Trophoblast cell (in vitro differentiated cells and primary cell): ENCODE measurements at regions not wholly inside any gene's neighbourhood (a gene's known extent, or its start where the extent isn't known, plus 50 kb on each side); places are given as distances from the start of the nearest gene placed in this dataset.
A peak's percentile ranks its signal among the peaks of the same experiment; 100 is the strongest.
"Not testable (repeated sequence)": the region's sequence is repeated elsewhere in the genome, so short reads cannot be mapped to it uniquely, and the experiment has no call there.

Experiments
- DNase-seq, 2 donors: peaks; one replicate each; pipeline ENCODE4 v3.0.0-alpha.2; 2016
- H2AFZ ChIP-seq: 2 replicates; pipeline ENCODE4 v1.6.1; 2013; ENCODE audit warnings: low read length, moderate library complexity, mild to moderate bottlenecking; ENCODE audit not compliant: insufficient read depth, poor library complexity
- H2AK5ac ChIP-seq: 2 replicates; pipeline ENCODE4 v1.6.1; 2013; ENCODE audit warnings: mild to moderate bottlenecking, low read length
- H2BK120ac ChIP-seq: 2 replicates; pipeline ENCODE4 v1.6.1; 2013; ENCODE audit warnings: low read length, mild to moderate bottlenecking, moderate library complexity; ENCODE audit not compliant: insufficient read depth, poor library complexity
- H2BK12ac ChIP-seq: 2 replicates; pipeline ENCODE4 v1.6.1; 2013; ENCODE audit warnings: mild to moderate bottlenecking, low read length, moderate library complexity
- H2BK5ac ChIP-seq: 2 replicates; pipeline ENCODE4 v1.6.1; 2013; ENCODE audit warnings: low read length, low read depth, moderate library complexity, mild to moderate bottlenecking; ENCODE audit not compliant: poor library complexity
- H3K14ac ChIP-seq: 2 replicates; pipeline ENCODE4 v1.6.1; 2013; ENCODE audit warnings: mild to moderate bottlenecking, low read length
- H3K18ac ChIP-seq: 2 replicates; pipeline ENCODE4 v1.6.1; 2013; ENCODE audit warnings: mild to moderate bottlenecking, low read length
- H3K23ac ChIP-seq: 2 replicates; pipeline ENCODE4 v1.6.1; 2013; ENCODE audit warnings: low read length
- H3K27ac ChIP-seq: 2 replicates; pipeline ENCODE4 v1.5.1; 2013; ENCODE audit warnings: low read depth, mild to moderate bottlenecking, inconsistent platforms, low read length, moderate library complexity
- H3K27me3 ChIP-seq: 2 replicates; pipeline ENCODE4 v1.6.1; 2013; ENCODE audit warnings: inconsistent platforms, mild to moderate bottlenecking, low read length, moderate library complexity; ENCODE audit not compliant: insufficient read depth
- H3K36me3 ChIP-seq, 2 experiments: 1 replicate in 1 of 2; 2 replicates in 1 of 2; pipeline ENCODE4 v1.6.1; 2013; ENCODE audit warnings: low read length in 2 of 2, mild to moderate bottlenecking in 2 of 2, moderate library complexity in 1 of 2; ENCODE audit not compliant: insufficient read depth in 2 of 2, control insufficient read depth in 1 of 2
- H3K4ac ChIP-seq: 2 replicates; pipeline ENCODE4 v1.6.1; 2013; ENCODE audit warnings: low read depth, mild to moderate bottlenecking, low read length, moderate library complexity
- H3K4me1 ChIP-seq, 2 experiments: 1 replicate in 1 of 2; 2 replicates in 1 of 2; pipeline ENCODE4 v1.6.1; 2013; ENCODE audit warnings: low read length in 2 of 2, mild to moderate bottlenecking in 2 of 2, moderate library complexity in 1 of 2; ENCODE audit not compliant: insufficient read depth in 2 of 2, control insufficient read depth in 1 of 2
- H3K4me2 ChIP-seq: 2 replicates; pipeline ENCODE4 v1.6.1; 2013; ENCODE audit warnings: inconsistent platforms, mild to moderate bottlenecking, low read length, moderate library complexity
- H3K4me3 ChIP-seq: 2 replicates; pipeline ENCODE4 v1.5.1; 2013; ENCODE audit warnings: mild to moderate bottlenecking, low read depth, low read length, inconsistent platforms
- H3K79me1 ChIP-seq: one replicate; pipeline ENCODE4 v1.6.1; 2013; ENCODE audit warnings: low read length
- H3K79me2 ChIP-seq: 2 replicates; pipeline ENCODE4 v1.6.1; 2013; ENCODE audit warnings: low read length, mild to moderate bottlenecking; ENCODE audit not compliant: control insufficient read depth, insufficient read depth, poor library complexity
- H3K9ac ChIP-seq: 2 replicates; pipeline ENCODE4 v1.6.1; 2013; ENCODE audit warnings: mild to moderate bottlenecking, low read length
- H3K9me3 ChIP-seq: 2 replicates; pipeline ENCODE4 v1.6.1; 2013; ENCODE audit warnings: low read depth, mild to moderate bottlenecking, control low read depth, inconsistent platforms, low read length; ENCODE audit not compliant: insufficient read depth
- H4K12ac ChIP-seq: 2 replicates; pipeline ENCODE4 v1.6.1; 2013; ENCODE audit warnings: low read depth, mild to moderate bottlenecking, low read length, moderate library complexity
- H4K8ac ChIP-seq: 2 replicates; pipeline ENCODE4 v1.6.1; 2013; ENCODE audit warnings: low read depth, mild to moderate bottlenecking, low read length, moderate library complexity
- H4K91ac ChIP-seq: one replicate; pipeline ENCODE4 v1.6.1; 2013; ENCODE audit warnings: low read depth, mild to moderate bottlenecking, low read length, moderate library complexity
- WGBS: extraction: QIAGEN DNeasy Blood & Tissue Kit; methylation state at CpG from one replicate; pipeline ENCODE4 v1.1.7; 2013; ENCODE audit warnings: missing lambda C conversion rate; ENCODE audit not compliant: insufficient read length, insufficient coverage; ENCODE audit errors: extremely low coverage; 5-methylcytosine and 5-hydroxymethylcytosine counted together

GRCh38 chr17:30701498-30701989 lies 122.9 kb downstream of the CRLF3 start:
- no peak overlapping the region for H2AK5ac ChIP-seq
- H2BK12ac ChIP-seq: peak overlapping the region; percentile 36
- H3K4ac ChIP-seq: no peak overlapping the region
- no peak overlapping the region for H2BK120ac ChIP-seq
- no peak overlapping the region for H2BK5ac ChIP-seq
- no CpG with 5 or more reads among the region's 7 CpGs for WGBS
- no peak overlapping the region for H3K14ac ChIP-seq
- H3K27me3 ChIP-seq: no peaks in the 10 kb centered on the region
- no peak overlapping the region for H4K8ac ChIP-seq
- no peak overlapping the region for H3K27ac ChIP-seq
- H4K12ac ChIP-seq: no peak overlapping the region
- H3K4me3 ChIP-seq: no peak overlapping the region
- no peaks in the 10 kb centered on the region for H3K36me3 ChIP-seq
- no peaks in the 10 kb centered on the region for H3K9me3 ChIP-seq
- H3K23ac ChIP-seq: no peak overlapping the region
- peak overlapping the region; percentile 18 for H4K91ac ChIP-seq
- no peak overlapping the region for H3K4me2 ChIP-seq
- peak in 1 of 2 donors; percentile 51 for DNase-seq
- no peak overlapping the region for H2AFZ ChIP-seq
- no peaks in the 10 kb centered on the region for H3K79me2 ChIP-seq
- peaks cover 3% of the 10 kb centered on the region for H3K79me1 ChIP-seq
- H3K18ac ChIP-seq: no peak overlapping the region
- no peak overlapping the region for H3K9ac ChIP-seq
- peaks cover 0 to 3% of the 10 kb centered on the region in 2 experiments for H3K4me1 ChIP-seq

GRCh38 chr17:30700833-30701232 lies 123.7 kb downstream of the CRLF3 start:
- not testable (repeated sequence) for H3K4me3 ChIP-seq, DNase-seq, H3K27me3 ChIP-seq, H3K4me1 ChIP-seq, H3K18ac ChIP-seq, H3K23ac ChIP-seq, H3K79me2 ChIP-seq, H2BK5ac ChIP-seq, H3K36me3 ChIP-seq, H2BK120ac ChIP-seq, H3K4me2 ChIP-seq, H3K9me3 ChIP-seq, H3K4ac ChIP-seq, H3K14ac ChIP-seq, H4K91ac ChIP-seq, H4K12ac ChIP-seq, H2BK12ac ChIP-seq, H4K8ac ChIP-seq, H2AK5ac ChIP-seq, H2AFZ ChIP-seq, H3K79me1 ChIP-seq, H3K9ac ChIP-seq
- peak overlapping the region; percentile 46 for H3K27ac ChIP-seq
- WGBS: no CpG with 5 or more reads among the region's 11 CpGs

- H4K12ac ChIP-seq, H3K79me1 ChIP-seq, H3K27me3 ChIP-seq, H4K91ac ChIP-seq, H2BK120ac ChIP-seq, H3K9me3 ChIP-seq, H4K8ac ChIP-seq, H3K4me3 ChIP-seq, H2AK5ac ChIP-seq, H3K36me3 ChIP-seq, H2BK12ac ChIP-seq, H3K27ac ChIP-seq, H3K79me2 ChIP-seq, H3K23ac ChIP-seq, H3K18ac ChIP-seq, H2AFZ ChIP-seq, H2BK5ac ChIP-seq, H3K9ac ChIP-seq, H3K14ac ChIP-seq, H3K4ac ChIP-seq, H3K4me1 ChIP-seq: not testable (repeated sequence)
- peak; percentile 76 to 86 for DNase-seq
- no CpG with 5 or more reads among the region's 32 CpGs for WGBS
- H3K4me2 ChIP-seq: peak overlapping the region; percentile 59
Measured at GRCh38 chr17:30697619-30698460, 126.7 kb downstream of the CRLF3 start.

- H2AFZ ChIP-seq: no peak overlapping the region
- H3K4ac ChIP-seq: no peak overlapping the region
- H3K14ac ChIP-seq: no peak overlapping the region
- H3K27ac ChIP-seq: no peak overlapping the region
- no peaks in the 10 kb centered on the region for H3K9me3 ChIP-seq
- DNase-seq: no peak
- H2BK120ac ChIP-seq: no peak overlapping the region
- no CpG with 5 or more reads among the region's 5 CpGs for WGBS
- H4K8ac ChIP-seq: no peak overlapping the region
- no peak overlapping the region for H2BK5ac ChIP-seq
- no peak overlapping the region for H3K9ac ChIP-seq
- no peaks in the 10 kb centered on the region for H3K36me3 ChIP-seq
- peaks cover 3% of the 10 kb centered on the region for H3K79me1 ChIP-seq
- no peak overlapping the region for H2AK5ac ChIP-seq
- no peaks in the 10 kb centered on the region for H3K27me3 ChIP-seq
- H2BK12ac ChIP-seq: no peak overlapping the region
- H3K18ac ChIP-seq: no peak overlapping the region
- no peak overlapping the region for H3K23ac ChIP-seq
- H3K4me3 ChIP-seq: no peak overlapping the region
- no peak overlapping the region for H3K4me2 ChIP-seq
- no peak overlapping the region for H4K12ac ChIP-seq
- no peaks in the 10 kb centered on the region for H3K79me2 ChIP-seq
- H3K4me1 ChIP-seq: peaks cover 0 to 7% of the 10 kb centered on the region in 2 experiments
- H4K91ac ChIP-seq: no peak overlapping the region
Measured at GRCh38 chr17:30696234-30696633, 128.3 kb downstream of the CRLF3 start.
